ENCODE measurements at regions not wholly inside any gene's neighbourhood (a gene's known extent, or its start where the extent isn't known, plus 50 kb on each side); places are given as distances from the start of the nearest gene placed in this dataset.
A peak's percentile ranks its signal among the peaks of the same experiment; 100 is the strongest.

GRCh38 chr12:95412482-95413311 is 61.3 kb upstream of the METAP2 start:
- DNase-seq: peak; percentile 91

GRCh38 chr12:95413576-95413975 is 60.4 kb upstream of the METAP2 start:
- DNase-seq: no peak

- DNase-seq: no peak
These were observed 58.5 kb upstream of the METAP2 start for GRCh38 chr12:95415451-95415850.

GRCh38 chr12:95416111-95416636 is 57.8 kb upstream of the METAP2 start:
- no peak for DNase-seq

- no peak for DNase-seq
These were observed 56.6 kb upstream of the METAP2 start for GRCh38 chr12:95417372-95417771.

- DNase-seq: no peak
These were observed 55.8 kb upstream of the METAP2 start for GRCh38 chr12:95418142-95418541.
